Neural cell (in vitro differentiated cells): ENCODE measurements at regions not wholly inside any gene's neighbourhood (a gene's known extent, or its start where the extent isn't known, plus 50 kb on each side); places are given as distances from the start of the nearest gene placed in this dataset.

ENCODE experiments used
- CTCF ChIP-seq: fragments of 450-650 bp; IDR thresholded peaks from 2 replicates; pipeline ENCODE4 v1.5.1; 2014; ENCODE audit warnings: antibody characterized with exemption, mild to moderate bottlenecking, moderate library complexity; ENCODE audit not compliant: poor library complexity, severe bottlenecking
- EZH2 ChIP-seq: fragments of 200-600, 300-800 bp; shearing (Covaris generic), sonication (generic); IDR thresholded peaks from 2 replicates; pipeline ENCODE4 v1.6.1; 2014; ENCODE audit warnings: antibody characterized with exemption, low read length, borderline replicate concordance, mild to moderate bottlenecking; ENCODE audit not compliant: insufficient read depth, poor library complexity, severe bottlenecking
- POLR2AphosphoS5 ChIP-seq: IDR thresholded peaks from 2 replicates; pipeline ENCODE4 v1.6.1; 2012
- RAD21 ChIP-seq: fragments of 450-650 bp; conservative IDR thresholded peaks from 2 replicates; pipeline ENCODE4 v1.6.1; 2014; ENCODE audit warnings: antibody characterized with exemption, mild to moderate bottlenecking, moderate library complexity
- SMC3 ChIP-seq: fragments of 450-650 bp; conservative IDR thresholded peaks from 2 replicates; pipeline ENCODE4 v1.6.1; 2014; ENCODE audit warnings: antibody characterized with exemption, mild to moderate bottlenecking, moderate library complexity; ENCODE audit not compliant: poor library complexity
- TAF1 ChIP-seq: IDR thresholded peaks from 2 replicates; pipeline ENCODE4 v1.6.1; 2012; ENCODE audit warnings: low read depth

- TF ChIP-seq CTCF, result no peak
- TF ChIP-seq EZH2, result no peak
- TF ChIP-seq RAD21, result no peak
- TF ChIP-seq SMC3, result no peak
- no peak for TF ChIP-seq POLR2AphosphoS5
- TF ChIP-seq TAF1, result no peak
Observed at GRCh38 chr10:9102026-9102425, 1047.5 kb downstream of the GATA3 start.
